Stimulated activated memory B cell treated with anti-CD40 and anti-IgM and Interleukin-4, amounts not matched to agents 10 μg/mL and 1 μg/mL and 100 μg/mL, for 72 hours (primary cell): ENCODE measurements at regions not wholly inside any gene's neighbourhood (a gene's known extent, or its start where the extent isn't known, plus 50 kb on each side); places are given as distances from the start of the nearest gene placed in this dataset.
A peak's percentile ranks its signal among the peaks of the same experiment; 100 is the strongest.
"Not testable (repeated sequence)": the region's sequence is repeated elsewhere in the genome, so short reads cannot be mapped to it uniquely, and the experiment has no call there.

Source experiments
- ATAC-seq: fragments of 150-1000 bp; cut with Tn5 transposase; 2 replicates; pipeline ENCODE4 v1.10.0; 2021
- H3K27ac Mint-ChIP-seq: one replicate; pipeline ENCODE4 v1.8.0; 2022; ENCODE audit warnings: mild to moderate bottlenecking, mixed read lengths
- H3K27me3 Mint-ChIP-seq: one replicate; pipeline ENCODE4 v1.8.0; 2022; ENCODE audit warnings: mixed read lengths
- H3K36me3 Mint-ChIP-seq: one replicate; pipeline ENCODE4 v1.8.0; 2022; ENCODE audit warnings: mixed read lengths
- H3K4me1 Mint-ChIP-seq: one replicate; pipeline ENCODE4 v1.8.0; 2022; ENCODE audit warnings: mixed read lengths
- H3K4me3 Mint-ChIP-seq: one replicate; pipeline ENCODE4 v1.8.0; 2022; ENCODE audit warnings: mild to moderate bottlenecking, moderate library complexity, mixed read lengths
- H3K9me3 Mint-ChIP-seq: one replicate; pipeline ENCODE4 v1.8.0; 2022; ENCODE audit warnings: mixed read lengths

- no peak for ATAC-seq
- Mint-ChIP-seq H3K27me3 (no peaks in the 10 kb centered on the region), H3K9me3 (peaks cover 5% of the 10 kb centered on the region), H3K36me3 (peaks cover 6% of the 10 kb centered on the region), H3K27ac (peak overlapping the region; percentile 44), H3K4me3 (no peak overlapping the region), H3K4me1 (peaks cover 51% of the 10 kb centered on the region)
Measured at GRCh38 chr1:178644308-178645120, 80.5 kb upstream of the RALGPS2 start.

GRCh38 chr1:178645157-178645807 is 79.8 kb upstream of the RALGPS2 start:
- Mint-ChIP-seq H3K4me1 (peaks cover 54% of the 10 kb centered on the region), H3K36me3 (peaks cover 6% of the 10 kb centered on the region)
- ATAC-seq = no peak

GRCh38 chr1:178645808-178646200 is 79.2 kb upstream of the RALGPS2 start:
- Mint-ChIP-seq H3K27me3 (no peaks in the 10 kb centered on the region), H3K9me3 (peaks cover 5% of the 10 kb centered on the region), H3K27ac (no peak overlapping the region), H3K4me3 (no peak overlapping the region), H3K4me1 (peaks cover 59% of the 10 kb centered on the region), H3K36me3 (peaks cover 6% of the 10 kb centered on the region)
- no peak for ATAC-seq

More at GRCh38 chr1:178645157-178645807, 79.8 kb upstream of the RALGPS2 start:
- Mint-ChIP-seq H3K4me3 (no peak overlapping the region), H3K27me3 (no peaks in the 10 kb centered on the region), H3K27ac (no peak overlapping the region), H3K9me3 (peaks cover 5% of the 10 kb centered on the region)

- H3K4me1 Mint-ChIP-seq = peaks cover 63% of the 10 kb centered on the region
- no peak for ATAC-seq
- no peak overlapping the region for H3K27ac Mint-ChIP-seq
- peaks cover 6% of the 10 kb centered on the region for H3K36me3 Mint-ChIP-seq
- H3K9me3 Mint-ChIP-seq = peaks cover 5% of the 10 kb centered on the region
- H3K4me3 Mint-ChIP-seq = no peak overlapping the region
- H3K27me3 Mint-ChIP-seq = no peaks in the 10 kb centered on the region
Measured at GRCh38 chr1:178646821-178647220, 78.2 kb upstream of the RALGPS2 start.

- H3K27ac Mint-ChIP-seq = no peak overlapping the region
- no peak for ATAC-seq
- H3K4me3 Mint-ChIP-seq = no peak overlapping the region
- peaks cover 63% of the 10 kb centered on the region for H3K4me1 Mint-ChIP-seq
- no peaks in the 10 kb centered on the region for H3K27me3 Mint-ChIP-seq
- peaks cover 6% of the 10 kb centered on the region for H3K36me3 Mint-ChIP-seq
- peaks cover 5% of the 10 kb centered on the region for H3K9me3 Mint-ChIP-seq
Measured at GRCh38 chr1:178648151-178648550, 76.9 kb upstream of the RALGPS2 start.

- Mint-ChIP-seq H3K9me3 (peaks cover 5% of the 10 kb centered on the region), H3K27me3 (no peaks in the 10 kb centered on the region), H3K27ac (no peak overlapping the region), H3K4me3 (no peak overlapping the region), H3K4me1 (peaks cover 59% of the 10 kb centered on the region), H3K36me3 (peaks cover 6% of the 10 kb centered on the region)
- no peak for ATAC-seq
Measured at GRCh38 chr1:178649582-178650350, 75.3 kb upstream of the RALGPS2 start.

- H3K27ac Mint-ChIP-seq = peak overlapping the region; percentile 23
- H3K36me3 Mint-ChIP-seq = peaks cover 6% of the 10 kb centered on the region
- H3K4me1 Mint-ChIP-seq = peaks cover 63% of the 10 kb centered on the region
- no peak for ATAC-seq
- H3K9me3 Mint-ChIP-seq = peaks cover 5% of the 10 kb centered on the region
- H3K4me3 Mint-ChIP-seq = no peak overlapping the region
- H3K27me3 Mint-ChIP-seq = no peaks in the 10 kb centered on the region
Measured at GRCh38 chr1:178650934-178651511, 74.0 kb upstream of the RALGPS2 start.

- no peak for ATAC-seq
- Mint-ChIP-seq H3K27me3 (no peaks in the 10 kb centered on the region), H3K4me3 (no peak overlapping the region), H3K4me1 (peaks cover 58% of the 10 kb centered on the region), H3K36me3 (peaks cover 6% of the 10 kb centered on the region), H3K27ac (peak overlapping the region; percentile 23), H3K9me3 (peaks cover 5% of the 10 kb centered on the region)
Measured at GRCh38 chr1:178651742-178652141, 73.3 kb upstream of the RALGPS2 start.

GRCh38 chr1:178652506-178653490 is 72.2 kb upstream of the RALGPS2 start:
- no peaks in the 10 kb centered on the region for H3K27me3 Mint-ChIP-seq
- peaks cover 56% of the 10 kb centered on the region for H3K4me1 Mint-ChIP-seq
- peaks cover 5% of the 10 kb centered on the region for H3K36me3 Mint-ChIP-seq
- H3K27ac Mint-ChIP-seq = peak overlapping the region; percentile 8
- no peak for ATAC-seq
- H3K4me3 Mint-ChIP-seq = no peak overlapping the region
- H3K9me3 Mint-ChIP-seq = peaks cover 4% of the 10 kb centered on the region

GRCh38 chr1:178659789-178660208 is 65.2 kb upstream of the RALGPS2 start:
- H3K9me3 Mint-ChIP-seq = peaks cover 9% of the 10 kb centered on the region
- peak overlapping the region; percentile 1 for H3K4me3 Mint-ChIP-seq
- peak; percentile 82 for ATAC-seq
- H3K4me1 Mint-ChIP-seq = peaks cover 56% of the 10 kb centered on the region
- H3K36me3 Mint-ChIP-seq = peaks cover 5% of the 10 kb centered on the region
- peak overlapping the region; percentile 55 for H3K27ac Mint-ChIP-seq
- no peaks in the 10 kb centered on the region for H3K27me3 Mint-ChIP-seq

- Mint-ChIP-seq H3K27me3 (no peaks in the 10 kb centered on the region), H3K4me1 (peaks cover 63% of the 10 kb centered on the region), H3K4me3 (no peak overlapping the region), H3K27ac (peak overlapping the region; percentile 55), H3K36me3 (peaks cover 5% of the 10 kb centered on the region), H3K9me3 (peaks cover 9% of the 10 kb centered on the region)
- peak; percentile 69 for ATAC-seq
Measured at GRCh38 chr1:178660461-178660860, 64.6 kb upstream of the RALGPS2 start.

- peaks cover 5% of the 10 kb centered on the region for H3K36me3 Mint-ChIP-seq
- H3K9me3 Mint-ChIP-seq = peaks cover 7% of the 10 kb centered on the region
- H3K27me3 Mint-ChIP-seq = no peaks in the 10 kb centered on the region
- H3K27ac Mint-ChIP-seq = peak overlapping the region; percentile 75
- peaks cover 56% of the 10 kb centered on the region for H3K4me1 Mint-ChIP-seq
- ATAC-seq = peak; percentile 93
- peak overlapping the region; percentile 51 for H3K4me3 Mint-ChIP-seq
Measured at GRCh38 chr1:178664278-178664677, 60.8 kb upstream of the RALGPS2 start.

GRCh38 chr1:178665579-178665978 is 59.5 kb upstream of the RALGPS2 start:
- peaks cover 7% of the 10 kb centered on the region for H3K9me3 Mint-ChIP-seq
- ATAC-seq = no peak
- peaks cover 5% of the 10 kb centered on the region for H3K36me3 Mint-ChIP-seq
- H3K4me3 Mint-ChIP-seq = no peak overlapping the region
- H3K27me3 Mint-ChIP-seq = no peaks in the 10 kb centered on the region
- H3K4me1 Mint-ChIP-seq = peaks cover 46% of the 10 kb centered on the region
- peak overlapping the region; percentile 75 for H3K27ac Mint-ChIP-seq

GRCh38 chr1:178666891-178667290 is 58.2 kb upstream of the RALGPS2 start:
- not testable (repeated sequence) for ATAC-seq, H3K27me3 Mint-ChIP-seq, H3K27ac Mint-ChIP-seq, H3K9me3 Mint-ChIP-seq, H3K36me3 Mint-ChIP-seq
- Mint-ChIP-seq H3K4me1 (peaks cover 47% of the 10 kb centered on the region), H3K4me3 (peak overlapping the region; percentile 6)
